Muscle layer of colon (tissue), 2 donors: ENCODE measurements at regions not wholly inside any gene's neighbourhood (a gene's known extent, or its start where the extent isn't known, plus 50 kb on each side); places are given as distances from the start of the nearest gene placed in this dataset.

Source experiments
- H3K27ac ChIP-seq: one replicate; pipeline ENCODE4 v1.7.0; 2013; ENCODE audit warnings: low read depth, mild to moderate bottlenecking, low read length, moderate library complexity
- H3K27me3 ChIP-seq, 2 donors: one replicate each; pipeline ENCODE4 v1.7.0; 2013; ENCODE audit warnings: low read length in 2 of 2, mild to moderate bottlenecking in 2 of 2; ENCODE audit not compliant: insufficient read depth in 2 of 2, control insufficient read depth in 1 of 2
- H3K36me3 ChIP-seq: one replicate; pipeline ENCODE4 v1.7.0; 2013; ENCODE audit warnings: mild to moderate bottlenecking, low read length; ENCODE audit not compliant: insufficient read depth
- H3K4me1 ChIP-seq: one replicate; pipeline ENCODE4 v1.7.0; 2013; ENCODE audit warnings: mild to moderate bottlenecking, low read length; ENCODE audit not compliant: insufficient read depth
- H3K4me3 ChIP-seq, 2 donors: one replicate each; pipeline ENCODE4 v1.7.0; 2013; ENCODE audit warnings: low read length in 2 of 2, low read depth in 1 of 2, mild to moderate bottlenecking in 1 of 2, moderate library complexity in 1 of 2
- H3K9ac ChIP-seq: one replicate; pipeline ENCODE4 v1.7.0; 2013; ENCODE audit warnings: low read length
- H3K9me3 ChIP-seq: one replicate; pipeline ENCODE4 v1.7.0; 2013; ENCODE audit warnings: mild to moderate bottlenecking, low read length
- donor health status: abdominal sarcoma.
- donor health status: Adenocarcinoma of cecum.

DNA sequence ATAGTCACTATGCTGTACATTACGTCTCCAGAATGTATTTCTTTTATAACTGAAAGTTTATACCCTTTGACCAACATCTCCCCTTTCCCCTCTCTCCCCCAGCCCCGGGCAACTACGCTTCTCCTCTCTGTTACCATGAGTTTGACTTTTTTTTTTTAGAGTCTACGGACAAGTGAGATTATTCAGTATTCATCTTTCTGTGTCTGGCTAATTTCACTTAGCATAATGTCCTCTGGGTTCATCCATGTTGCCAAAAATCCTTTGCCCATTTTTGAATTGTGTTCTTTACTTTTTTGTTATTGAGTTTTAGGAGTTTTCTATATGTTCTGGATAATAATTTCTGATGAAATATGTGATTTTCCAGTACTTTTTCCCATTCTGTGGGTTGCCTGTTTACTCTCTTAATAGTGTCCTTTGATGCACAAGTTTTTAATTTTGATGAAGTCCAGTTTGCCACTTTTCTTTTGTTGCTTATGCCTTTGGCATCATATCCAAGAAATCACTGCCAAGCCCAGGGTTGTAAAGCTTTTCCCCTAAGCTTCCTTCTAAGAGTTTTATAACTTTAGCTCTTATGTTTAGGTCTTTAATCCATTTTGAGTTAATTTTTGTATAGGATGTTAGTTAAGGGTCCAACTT, 126.7 kb upstream of the NSMCE3 start:
- Histone ChIP-seq H3K4me3 (no peak overlapping the region), H3K27ac (peak overlapping the region; percentile 49), H3K36me3 (no peaks in the 10 kb centered on the region)

DNA sequence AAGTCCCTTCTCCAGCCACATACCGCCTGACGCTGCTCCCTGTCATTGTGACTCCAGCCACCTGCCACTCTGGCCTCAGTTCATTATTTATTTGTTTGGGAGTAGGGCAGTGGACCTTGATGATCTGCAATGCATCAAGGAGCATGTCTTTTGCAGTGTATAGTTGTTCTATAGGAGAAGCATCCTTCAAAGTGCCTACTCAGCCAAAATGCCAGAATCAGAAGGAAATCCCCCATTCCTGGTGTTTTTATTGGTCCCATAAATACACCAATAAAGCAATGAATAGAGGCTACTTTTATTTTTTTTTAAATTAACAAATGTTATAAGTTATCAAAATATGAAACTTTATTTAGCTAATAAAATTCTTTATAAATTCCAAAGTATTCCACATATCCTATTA, 123.8 kb upstream of the NSMCE3 start:
- Histone ChIP-seq H3K27me3 (no peaks in the 10 kb centered on the region), H3K27ac (no peak overlapping the region), H3K9me3 (no peaks in the 10 kb centered on the region), H3K4me1 (peaks cover 12% of the 10 kb centered on the region), H3K4me3 (no peak overlapping the region), H3K36me3 (no peaks in the 10 kb centered on the region), H3K9ac (no peak overlapping the region)

More for the DNA sequence above, 126.7 kb upstream of the NSMCE3 start:
- Histone ChIP-seq H3K27me3 (no peaks in the 10 kb centered on the region), H3K4me1 (peaks cover 17% of the 10 kb centered on the region), H3K9me3 (no peaks in the 10 kb centered on the region), H3K9ac (no peak overlapping the region)

DNA sequence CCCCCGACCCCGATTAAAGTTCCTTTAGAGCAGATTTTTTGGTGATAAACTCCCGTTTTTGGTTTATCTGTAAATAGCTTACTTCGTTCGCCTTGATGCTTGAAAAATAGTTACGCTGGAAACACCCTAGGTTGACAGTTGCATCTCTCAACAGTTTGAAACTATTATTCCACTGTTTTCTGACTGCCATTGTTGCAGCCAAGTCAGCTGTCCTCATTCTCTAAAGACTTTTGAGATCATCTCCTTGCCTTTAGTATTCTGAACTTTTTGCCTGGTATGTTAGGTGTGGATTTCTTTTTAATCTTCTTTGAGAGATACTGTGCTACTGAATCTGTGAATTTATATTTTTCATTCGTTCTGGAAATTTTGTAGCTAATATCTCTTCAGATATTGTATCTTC, 122.7 kb upstream of the NSMCE3 start:
- Histone ChIP-seq H3K4me3 (no peak overlapping the region), H3K27ac (no peak overlapping the region), H3K4me1 (peaks cover 10% of the 10 kb centered on the region), H3K36me3 (no peaks in the 10 kb centered on the region), H3K27me3 (no peaks in the 10 kb centered on the region), H3K9ac (no peak overlapping the region), H3K9me3 (no peaks in the 10 kb centered on the region)

DNA sequence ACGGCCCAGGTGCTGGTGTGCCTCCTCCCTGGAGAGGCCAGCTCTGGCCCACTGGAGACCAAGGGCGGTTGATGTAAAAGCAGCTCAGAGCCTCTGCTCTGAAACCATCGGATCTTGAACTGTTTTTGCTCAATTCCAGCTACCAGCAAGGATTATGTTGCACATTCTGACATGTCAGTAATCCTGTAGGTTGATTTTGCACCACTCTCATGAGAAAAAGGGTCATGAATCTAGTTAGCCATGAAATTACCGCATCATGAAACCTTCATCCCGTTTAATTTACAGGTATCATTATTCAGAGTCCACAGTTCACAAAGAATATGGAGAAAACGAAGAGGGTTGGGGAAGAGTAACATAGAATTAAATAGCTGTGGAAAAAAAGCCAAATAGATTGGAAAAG, 120.4 kb upstream of the NSMCE3 start:
- no peaks in the 10 kb centered on the region for H3K4me1 ChIP-seq
- no peak overlapping the region for H3K27ac ChIP-seq
- H3K9ac ChIP-seq = no peak overlapping the region
- no peak overlapping the region for H3K4me3 ChIP-seq
- H3K27me3 ChIP-seq = no peaks in the 10 kb centered on the region
- H3K36me3 ChIP-seq = no peaks in the 10 kb centered on the region
- no peaks in the 10 kb centered on the region for H3K9me3 ChIP-seq

DNA sequence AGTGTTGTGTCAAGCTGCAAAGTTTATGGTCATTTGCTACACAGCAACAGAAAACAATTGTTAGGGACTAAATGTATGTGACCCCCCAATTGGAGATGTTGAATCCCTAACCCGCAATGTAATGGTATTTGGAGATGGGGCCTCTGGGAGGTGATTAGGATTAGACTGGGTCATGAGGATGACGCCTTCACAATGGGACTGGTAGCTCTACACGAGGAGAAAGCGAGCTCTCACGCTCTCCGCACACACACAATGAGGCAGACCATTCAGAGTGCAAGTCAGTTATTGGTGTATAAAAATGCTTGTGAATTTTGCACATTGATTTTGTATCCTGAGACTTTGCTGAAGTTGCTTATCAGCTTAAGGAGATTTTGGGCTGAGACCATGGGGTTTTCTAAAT, 116.9 kb upstream of the NSMCE3 start:
- no peaks in the 10 kb centered on the region for H3K36me3 ChIP-seq
- H3K27ac ChIP-seq = no peak overlapping the region
- no peaks in the 10 kb centered on the region for H3K4me1 ChIP-seq
- H3K9ac ChIP-seq = no peak overlapping the region
- H3K4me3 ChIP-seq = no peak overlapping the region
- H3K27me3 ChIP-seq = no peaks in the 10 kb centered on the region
- no peaks in the 10 kb centered on the region for H3K9me3 ChIP-seq

DNA sequence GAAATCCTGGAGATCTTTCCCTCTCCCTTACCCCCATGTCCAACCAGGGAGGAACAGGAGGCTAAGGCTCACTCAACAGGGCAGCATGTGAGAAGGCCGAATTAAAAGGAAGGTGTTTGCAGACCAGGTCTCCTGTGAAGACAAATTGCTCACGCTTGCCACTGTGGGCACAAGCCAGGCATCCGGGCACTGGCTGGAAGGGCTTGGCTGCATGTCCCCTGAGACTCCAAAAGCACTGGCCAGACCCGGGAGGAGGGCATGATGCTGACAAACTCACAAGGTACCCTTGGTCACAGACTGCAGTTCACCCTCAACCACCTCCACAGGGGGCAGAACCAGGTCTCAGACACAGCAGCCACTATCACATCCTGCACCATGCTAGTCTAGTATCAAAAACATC, 113.7 kb upstream of the NSMCE3 start:
- Histone ChIP-seq H3K27me3 (no peaks in the 10 kb centered on the region), H3K4me3 (no peak overlapping the region), H3K27ac (no peak overlapping the region), H3K9me3 (no peaks in the 10 kb centered on the region), H3K4me1 (no peaks in the 10 kb centered on the region), H3K9ac (no peak overlapping the region), H3K36me3 (no peaks in the 10 kb centered on the region)

DNA sequence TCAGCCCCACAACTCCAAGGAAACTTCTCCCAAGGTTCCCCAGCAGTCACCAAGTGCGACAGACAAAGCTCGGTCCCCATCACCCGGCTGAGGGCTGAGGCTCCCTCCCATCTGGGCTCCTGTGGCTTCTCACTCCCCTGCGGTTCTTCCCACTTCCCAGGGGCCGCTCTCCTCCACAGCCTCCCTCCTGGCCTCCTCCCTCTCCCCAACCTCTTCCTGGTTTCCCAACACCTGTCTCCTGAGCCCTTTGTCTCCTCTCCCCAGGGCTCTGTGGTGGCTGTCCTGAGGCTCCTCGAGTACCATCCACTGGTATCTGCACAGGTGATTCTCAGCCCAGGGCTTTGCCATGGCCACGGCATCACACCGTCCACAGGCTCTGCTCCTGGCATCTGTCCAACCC, 113.2 kb upstream of the NSMCE3 start:
- no peak overlapping the region for H3K9ac ChIP-seq
- no peaks in the 10 kb centered on the region for H3K9me3 ChIP-seq
- H3K27ac ChIP-seq = no peak overlapping the region
- no peak overlapping the region for H3K4me3 ChIP-seq
- H3K4me1 ChIP-seq = no peaks in the 10 kb centered on the region
- no peaks in the 10 kb centered on the region for H3K27me3 ChIP-seq
- H3K36me3 ChIP-seq = no peaks in the 10 kb centered on the region

DNA sequence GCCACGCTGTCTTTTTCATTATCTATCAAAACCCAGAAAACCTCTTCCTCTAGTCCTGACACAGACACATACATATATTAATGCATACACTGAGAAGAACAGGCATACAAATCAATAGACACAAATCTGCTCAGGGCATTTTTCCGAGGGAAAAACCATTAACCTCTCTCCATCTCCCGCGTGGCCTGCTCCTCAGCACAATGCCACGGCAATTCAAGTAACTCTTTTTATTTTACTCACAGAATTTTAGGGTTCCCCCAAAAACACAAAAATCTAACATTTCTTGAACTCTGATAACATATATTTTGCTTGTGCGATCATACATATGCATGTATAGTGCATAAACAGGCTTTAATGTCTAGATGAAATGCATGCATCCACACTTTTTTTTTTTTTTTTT, 110.8 kb upstream of the NSMCE3 start:
- no peaks in the 10 kb centered on the region for H3K9me3 ChIP-seq
- H3K27ac ChIP-seq = no peak overlapping the region
- no peak overlapping the region for H3K9ac ChIP-seq
- H3K27me3 ChIP-seq = no peaks in the 10 kb centered on the region
- H3K36me3 ChIP-seq = no peaks in the 10 kb centered on the region
- peaks cover 5% of the 10 kb centered on the region for H3K4me1 ChIP-seq
- H3K4me3 ChIP-seq = no peak overlapping the region

DNA sequence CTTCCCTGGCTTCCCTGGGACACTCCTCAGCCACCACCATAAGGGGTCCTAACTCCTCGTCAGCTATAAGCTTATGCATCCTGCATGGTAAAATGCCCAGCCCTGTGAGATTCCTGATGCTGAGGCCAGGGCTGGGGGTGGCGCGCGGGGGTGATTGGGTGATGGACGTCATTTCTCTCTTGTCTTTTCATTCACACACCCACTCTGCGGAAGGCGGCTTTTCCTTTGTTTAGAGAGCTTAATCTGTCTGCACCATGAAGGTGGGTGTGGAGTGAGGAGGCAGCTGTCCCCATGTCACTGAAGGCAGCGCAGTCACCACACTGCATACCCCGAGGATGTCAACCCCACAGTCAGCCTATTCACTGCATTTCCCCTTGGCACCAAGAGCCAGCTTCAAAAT, 110.0 kb upstream of the NSMCE3 start:
- H3K27me3 ChIP-seq = no peaks in the 10 kb centered on the region
- H3K9me3 ChIP-seq = no peaks in the 10 kb centered on the region
- H3K36me3 ChIP-seq = no peaks in the 10 kb centered on the region
- no peak overlapping the region for H3K9ac ChIP-seq
- H3K4me3 ChIP-seq = no peak overlapping the region
- H3K4me1 ChIP-seq = peaks cover 5% of the 10 kb centered on the region
- no peak overlapping the region for H3K27ac ChIP-seq

DNA sequence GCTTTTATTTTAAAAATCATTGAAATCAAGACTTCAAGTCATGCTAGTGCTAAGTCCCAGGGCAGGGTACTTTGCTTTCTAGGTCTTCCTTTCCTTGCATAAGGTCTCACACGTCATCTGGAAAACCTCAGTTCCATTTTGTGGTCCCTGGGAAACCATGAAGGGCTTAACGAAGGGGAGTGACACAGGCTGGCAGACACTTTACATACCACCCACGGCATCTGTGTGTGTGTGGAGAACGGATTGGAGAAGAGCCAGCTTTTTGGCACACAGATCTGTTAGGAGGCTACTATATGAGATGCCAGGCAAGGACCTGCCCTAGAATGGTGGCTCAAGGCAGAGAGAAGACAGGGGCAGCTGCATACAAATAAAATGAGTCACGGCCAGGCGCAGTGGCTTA, 107.5 kb upstream of the NSMCE3 start:
- H3K27me3 ChIP-seq = no peaks in the 10 kb centered on the region
- peaks cover 5% of the 10 kb centered on the region for H3K4me1 ChIP-seq
- H3K4me3 ChIP-seq = no peak overlapping the region
- no peak overlapping the region for H3K9ac ChIP-seq
- H3K36me3 ChIP-seq = no peaks in the 10 kb centered on the region
- H3K27ac ChIP-seq = no peak overlapping the region
- no peaks in the 10 kb centered on the region for H3K9me3 ChIP-seq

DNA sequence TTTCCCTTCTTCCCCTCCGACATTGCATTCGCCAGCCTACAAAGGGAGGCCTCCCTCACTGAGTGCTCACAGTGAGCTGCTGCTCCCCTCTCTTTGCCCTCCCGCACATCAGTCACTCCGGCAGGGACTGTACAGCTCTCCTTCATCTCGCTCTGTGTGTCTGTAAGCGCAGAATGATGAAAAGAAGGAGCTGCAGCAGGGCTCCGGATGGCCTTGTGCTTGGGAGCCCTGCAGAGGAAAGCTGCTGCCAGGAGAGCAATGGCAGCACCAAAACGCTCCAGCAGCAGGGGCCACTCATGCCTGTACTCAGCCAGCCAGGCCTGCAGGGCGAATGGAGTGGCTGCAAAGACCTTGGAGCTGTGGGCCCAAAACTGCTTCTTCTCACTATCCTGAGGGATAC, 107.0 kb upstream of the NSMCE3 start:
- Histone ChIP-seq H3K4me1 (peaks cover 5% of the 10 kb centered on the region), H3K27ac (no peak overlapping the region), H3K27me3 (no peaks in the 10 kb centered on the region), H3K36me3 (no peaks in the 10 kb centered on the region), H3K4me3 (no peak overlapping the region), H3K9ac (no peak overlapping the region), H3K9me3 (no peaks in the 10 kb centered on the region)

DNA sequence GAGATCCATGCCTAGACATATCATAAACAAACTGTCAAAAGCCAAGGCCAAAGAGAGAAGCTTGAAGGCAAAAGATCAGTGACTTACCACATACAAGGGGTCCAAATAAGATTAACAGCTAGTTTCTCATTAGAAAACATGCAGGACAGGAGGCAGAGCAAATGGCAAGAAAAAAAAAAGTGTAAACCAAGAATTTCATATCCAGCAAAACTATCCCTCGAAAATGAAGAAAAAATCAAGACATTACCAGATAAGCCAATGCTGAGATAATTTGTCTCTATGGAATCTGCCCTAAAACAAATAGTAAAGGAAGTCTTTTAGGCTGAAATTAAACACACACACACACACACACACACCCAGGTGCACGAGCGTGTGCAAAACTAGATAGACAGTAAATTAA, 99.6 kb upstream of the NSMCE3 start:
- H3K4me3 ChIP-seq = no peak overlapping the region
- H3K9me3 ChIP-seq = no peaks in the 10 kb centered on the region
- no peaks in the 10 kb centered on the region for H3K36me3 ChIP-seq
- H3K27me3 ChIP-seq = no peaks in the 10 kb centered on the region
- H3K27ac ChIP-seq = no peak overlapping the region
- H3K4me1 ChIP-seq = peaks cover 3% of the 10 kb centered on the region
- no peak overlapping the region for H3K9ac ChIP-seq
